Gastroesophageal sphincter (tissue), 3 donors: ENCODE measurements at regions not wholly inside any gene's neighbourhood (a gene's known extent, or its start where the extent isn't known, plus 50 kb on each side); places are given as distances from the start of the nearest gene placed in this dataset.

Source experiments
- POLR2A ChIP-seq, 2 donors: fragments of 450-650 bp; IDR thresholded peaks; one replicate each; pipeline ENCODE4 v1.6.1; 2017; ENCODE audit warnings: antibody characterized with exemption in 2 of 2, mild to moderate bottlenecking in 2 of 2, moderate library complexity in 1 of 2
- POLR2AphosphoS5 ChIP-seq: sonication (generic); formaldehyde crosslinking; IDR thresholded peaks from one replicate; pipeline ENCODE4 v1.6.1; 2017; ENCODE audit warnings: antibody characterized with exemption
- TF ChIP-seq, protein P1 (sequence below), 4 experiments: fragments of 200-600 bp in 2 of 4; fragments of 450-650 bp in 2 of 4; sonication (generic) in 1 of 4; IDR thresholded peaks; one replicate each; pipeline ENCODE4 v1.5.1; 2017 to 2019; ENCODE audit warnings: antibody characterized with exemption in 4 of 4, mild to moderate bottlenecking in 2 of 4, moderate library complexity in 2 of 4

DNA sequence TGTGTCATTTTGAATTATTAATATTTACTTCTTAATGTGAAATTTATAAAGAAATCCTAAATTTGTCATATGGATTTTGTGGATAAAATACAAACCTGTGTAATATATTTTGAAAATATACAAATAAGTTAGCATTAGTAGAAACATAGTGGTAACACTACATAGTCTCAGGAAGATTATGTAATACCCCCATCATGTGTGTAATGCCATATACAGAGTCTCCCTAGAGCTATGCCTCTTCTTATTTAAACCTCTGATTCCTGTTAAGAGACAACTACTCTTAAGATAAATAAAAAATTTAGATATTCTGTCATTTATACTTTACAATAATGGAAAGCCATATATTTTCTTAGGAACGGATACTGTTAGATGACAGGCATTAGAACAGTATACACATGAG lies 2012.0 kb upstream of the LRRTM1 start:
- TF ChIP-seq, protein P1, sequence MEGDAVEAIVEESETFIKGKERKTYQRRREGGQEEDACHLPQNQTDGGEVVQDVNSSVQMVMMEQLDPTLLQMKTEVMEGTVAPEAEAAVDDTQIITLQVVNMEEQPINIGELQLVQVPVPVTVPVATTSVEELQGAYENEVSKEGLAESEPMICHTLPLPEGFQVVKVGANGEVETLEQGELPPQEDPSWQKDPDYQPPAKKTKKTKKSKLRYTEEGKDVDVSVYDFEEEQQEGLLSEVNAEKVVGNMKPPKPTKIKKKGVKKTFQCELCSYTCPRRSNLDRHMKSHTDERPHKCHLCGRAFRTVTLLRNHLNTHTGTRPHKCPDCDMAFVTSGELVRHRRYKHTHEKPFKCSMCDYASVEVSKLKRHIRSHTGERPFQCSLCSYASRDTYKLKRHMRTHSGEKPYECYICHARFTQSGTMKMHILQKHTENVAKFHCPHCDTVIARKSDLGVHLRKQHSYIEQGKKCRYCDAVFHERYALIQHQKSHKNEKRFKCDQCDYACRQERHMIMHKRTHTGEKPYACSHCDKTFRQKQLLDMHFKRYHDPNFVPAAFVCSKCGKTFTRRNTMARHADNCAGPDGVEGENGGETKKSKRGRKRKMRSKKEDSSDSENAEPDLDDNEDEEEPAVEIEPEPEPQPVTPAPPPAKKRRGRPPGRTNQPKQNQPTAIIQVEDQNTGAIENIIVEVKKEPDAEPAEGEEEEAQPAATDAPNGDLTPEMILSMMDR (IDR thresholded peaks at IDR 0.05) = no peak
- TF ChIP-seq POLR2AphosphoS5 (no peak), POLR2A (IDR thresholded peaks at IDR 0.05) (no peak)
